GM06990 (cell line): ENCODE measurements at regions not wholly inside any gene's neighbourhood (a gene's known extent, or its start where the extent isn't known, plus 50 kb on each side); places are given as distances from the start of the nearest gene placed in this dataset.

Source experiments
- DNase-seq: peaks from one replicate; pipeline ENCODE4 v3.0.0-alpha.2; 2011; ENCODE audit not compliant: insufficient read length; ENCODE audit errors: extremely low read depth
- H3K27me3 ChIP-seq: replicated peaks from 2 replicates; pipeline ENCODE4 v1.6.0; 2011; ENCODE audit warnings: low read length; ENCODE audit not compliant: control insufficient read depth, insufficient read depth
- H3K36me3 ChIP-seq: 2 replicates; pipeline ENCODE4 v1.5.1; 2011; ENCODE audit warnings: low read length; ENCODE audit not compliant: control insufficient read depth, insufficient read depth
- H3K4me3 ChIP-seq: replicated peaks from 2 replicates; pipeline ENCODE4 v1.5.1; 2011; ENCODE audit warnings: low read depth, mild to moderate bottlenecking, control low read depth, low read length
- TF ChIP-seq, protein P1 (sequence below): IDR thresholded peaks from 2 replicates; pipeline ENCODE4 v1.5.1; 2011; ENCODE audit warnings: low read length, control low read depth, mild to moderate bottlenecking, inconsistent platforms; ENCODE audit not compliant: insufficient read depth, poor library complexity, severe bottlenecking

DNA sequence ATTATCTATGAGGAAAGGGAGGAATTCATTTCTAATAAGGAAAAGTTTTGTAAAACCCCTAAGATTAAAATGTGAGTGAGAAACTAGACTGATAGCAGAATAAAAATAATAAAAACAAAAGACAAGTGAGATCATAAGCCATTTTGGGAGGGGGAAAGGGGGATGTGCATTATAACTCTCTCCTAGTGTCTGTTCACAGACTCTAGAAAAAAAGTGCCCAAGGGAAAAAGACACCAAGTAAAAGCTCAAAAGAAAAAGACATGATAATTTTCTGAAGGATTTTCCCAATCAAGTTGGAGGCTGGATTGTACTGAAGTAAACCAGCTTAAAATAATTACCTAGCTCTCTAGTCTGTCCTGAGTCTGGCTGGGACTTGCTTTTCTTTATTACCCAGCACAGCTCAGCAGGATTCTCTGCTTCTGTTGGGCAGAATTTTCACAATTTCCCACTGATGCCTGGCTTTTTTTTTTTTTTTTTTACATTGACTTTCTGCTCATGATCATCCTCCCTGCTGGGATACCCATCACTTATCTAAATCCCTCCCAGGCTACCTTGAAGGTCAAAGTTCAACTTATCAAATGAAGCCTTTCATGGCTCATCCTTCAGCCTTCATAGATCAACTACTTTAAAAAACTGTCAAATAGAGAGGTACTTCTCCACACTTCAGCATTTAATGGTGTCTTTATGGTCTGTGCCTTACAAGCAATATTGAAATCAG is 124.2 kb upstream of the KCNJ16 start:
- TF ChIP-seq, protein P1, sequence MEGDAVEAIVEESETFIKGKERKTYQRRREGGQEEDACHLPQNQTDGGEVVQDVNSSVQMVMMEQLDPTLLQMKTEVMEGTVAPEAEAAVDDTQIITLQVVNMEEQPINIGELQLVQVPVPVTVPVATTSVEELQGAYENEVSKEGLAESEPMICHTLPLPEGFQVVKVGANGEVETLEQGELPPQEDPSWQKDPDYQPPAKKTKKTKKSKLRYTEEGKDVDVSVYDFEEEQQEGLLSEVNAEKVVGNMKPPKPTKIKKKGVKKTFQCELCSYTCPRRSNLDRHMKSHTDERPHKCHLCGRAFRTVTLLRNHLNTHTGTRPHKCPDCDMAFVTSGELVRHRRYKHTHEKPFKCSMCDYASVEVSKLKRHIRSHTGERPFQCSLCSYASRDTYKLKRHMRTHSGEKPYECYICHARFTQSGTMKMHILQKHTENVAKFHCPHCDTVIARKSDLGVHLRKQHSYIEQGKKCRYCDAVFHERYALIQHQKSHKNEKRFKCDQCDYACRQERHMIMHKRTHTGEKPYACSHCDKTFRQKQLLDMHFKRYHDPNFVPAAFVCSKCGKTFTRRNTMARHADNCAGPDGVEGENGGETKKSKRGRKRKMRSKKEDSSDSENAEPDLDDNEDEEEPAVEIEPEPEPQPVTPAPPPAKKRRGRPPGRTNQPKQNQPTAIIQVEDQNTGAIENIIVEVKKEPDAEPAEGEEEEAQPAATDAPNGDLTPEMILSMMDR: no peak
- Histone ChIP-seq H3K27me3 (no peaks in the 10 kb centered on the region), H3K4me3 (no peak overlapping the region), H3K36me3 (no peaks in the 10 kb centered on the region)
- no peak for DNase-seq

DNA sequence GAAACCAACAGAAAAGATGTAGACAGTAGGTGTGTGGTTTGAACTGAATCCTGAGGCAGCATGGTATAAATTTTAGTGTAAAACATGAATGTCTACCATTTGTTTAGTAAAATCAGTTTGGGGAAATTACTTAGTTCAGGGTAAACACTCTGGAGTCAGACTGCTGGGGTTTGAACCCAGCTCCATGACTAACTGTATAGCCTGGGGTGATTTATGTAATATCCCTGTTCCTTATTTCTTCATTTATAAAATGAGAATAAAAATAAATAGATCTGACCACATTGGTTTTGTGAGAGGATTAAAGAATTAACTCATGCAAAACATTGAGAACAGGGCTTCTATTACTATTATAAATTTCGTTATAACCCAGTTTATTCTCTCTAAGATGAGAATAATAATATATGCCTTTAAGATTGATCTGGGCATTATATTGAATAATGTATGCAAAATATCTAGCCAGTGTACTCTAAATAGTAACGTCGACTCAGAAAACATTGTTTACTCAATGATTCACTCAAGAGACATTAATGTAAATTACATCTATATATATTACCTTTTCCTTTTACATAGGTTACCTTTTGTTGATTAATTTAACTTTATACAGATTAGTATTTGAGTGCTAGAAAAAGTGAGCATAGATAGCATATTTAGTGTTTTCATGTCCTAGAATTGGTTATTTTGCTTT is 120.6 kb upstream of the KCNJ16 start:
- Histone ChIP-seq H3K36me3 (no peaks in the 10 kb centered on the region), H3K27me3 (no peaks in the 10 kb centered on the region), H3K4me3 (no peak overlapping the region)
- no peak for DNase-seq
- TF ChIP-seq, protein P1: no peak

DNA sequence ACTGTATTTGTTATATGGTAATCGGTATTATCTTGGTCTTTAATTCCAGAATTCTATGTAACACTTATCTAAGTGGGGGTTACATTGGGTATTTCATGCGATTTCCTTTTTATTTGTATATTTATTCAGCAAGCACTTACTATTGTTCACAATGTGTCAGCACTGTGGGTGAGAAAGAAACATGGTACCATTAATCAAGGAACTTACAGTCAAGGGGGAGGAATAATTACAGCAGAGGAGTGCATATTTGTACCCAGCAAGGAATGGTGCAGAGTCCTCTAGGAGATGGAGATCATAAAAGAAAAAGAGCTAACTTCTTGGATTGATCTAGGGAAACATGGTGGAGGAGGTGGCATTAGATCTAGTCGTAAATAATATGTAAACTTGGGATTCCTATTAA is 117.0 kb upstream of the KCNJ16 start:
- TF ChIP-seq, protein P1: no peak
- DNase-seq: no peak
- Histone ChIP-seq H3K36me3 (no peaks in the 10 kb centered on the region), H3K27me3 (no peaks in the 10 kb centered on the region), H3K4me3 (no peak overlapping the region)

DNA sequence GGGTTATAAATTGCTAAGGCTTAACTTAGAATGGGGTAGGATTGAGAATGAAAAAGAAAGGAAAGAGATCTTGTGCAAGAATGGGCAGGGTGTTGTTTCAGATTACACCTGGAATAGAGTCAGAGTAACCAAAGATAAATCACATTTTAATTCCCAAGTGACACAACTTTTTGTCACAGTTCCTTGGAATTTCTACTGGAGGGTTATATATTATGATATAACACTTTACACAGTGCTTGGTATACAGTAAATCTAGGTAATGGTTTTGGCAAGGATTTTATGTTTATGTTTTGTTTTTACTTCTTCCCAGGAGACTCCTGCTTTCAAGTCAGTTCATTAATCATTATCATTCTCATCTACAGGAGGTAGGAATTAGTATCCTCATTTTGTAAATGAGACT is 115.7 kb upstream of the KCNJ16 start:
- Histone ChIP-seq H3K27me3 (no peaks in the 10 kb centered on the region), H3K4me3 (no peak overlapping the region), H3K36me3 (no peaks in the 10 kb centered on the region)
- TF ChIP-seq, protein P1: no peak
- DNase-seq: no peak

DNA sequence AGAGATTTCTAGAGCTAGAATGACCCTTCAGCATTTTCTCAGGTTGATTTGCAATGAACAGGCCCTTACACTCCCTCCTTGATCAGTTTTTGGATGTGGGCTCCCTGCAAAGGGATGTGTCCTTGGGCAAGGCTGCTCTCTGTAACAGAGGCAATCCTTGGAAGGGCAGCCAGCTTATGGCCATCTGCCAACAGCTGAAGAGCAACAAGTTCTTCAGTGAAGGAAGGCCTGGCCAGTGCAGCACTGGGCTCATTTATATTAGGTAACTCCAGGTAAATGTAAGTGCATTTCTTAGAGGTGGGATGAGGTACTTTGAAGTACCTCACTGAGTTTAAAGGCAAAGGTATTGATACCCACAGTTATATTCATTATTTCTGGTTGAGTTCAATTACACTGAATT is 114.3 kb upstream of the KCNJ16 start:
- TF ChIP-seq, protein P1: no peak
- DNase-seq: no peak

More for the DNA sequence above, 114.3 kb upstream of the KCNJ16 start:
- Histone ChIP-seq H3K4me3 (no peak overlapping the region), H3K27me3 (no peaks in the 10 kb centered on the region), H3K36me3 (no peaks in the 10 kb centered on the region)
